LNCAP (cell line): ENCODE measurements at regions not wholly inside any gene's neighbourhood (a gene's known extent, or its start where the extent isn't known, plus 50 kb on each side); places are given as distances from the start of the nearest gene placed in this dataset.

ENCODE experiments used
- TF ChIP-seq, protein P1 (sequence below): fragments of 450-650 bp; IDR thresholded peaks from 2 replicates; pipeline ENCODE4 v1.5.1; 2017; ENCODE audit warnings: mild to moderate bottlenecking

DNA sequence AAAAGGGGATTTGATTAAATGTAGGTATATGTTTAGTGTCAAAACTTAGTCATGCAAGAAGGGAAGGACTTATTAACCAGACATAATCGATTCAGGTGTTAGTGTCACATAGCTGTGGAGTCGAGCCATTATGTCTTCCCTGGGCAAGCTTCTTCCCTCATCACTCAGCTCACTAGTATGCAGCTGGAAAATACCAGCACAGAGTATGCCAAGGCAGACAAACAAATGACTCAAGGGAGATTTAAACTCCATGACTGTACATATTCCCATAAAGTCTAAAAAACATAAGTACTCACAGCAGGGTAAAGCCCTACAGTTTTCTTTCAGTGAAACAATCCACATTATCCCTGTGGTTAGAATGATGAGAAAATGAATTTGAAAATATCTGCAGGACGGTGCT, 304.5 kb downstream of the CBLL2 start:
- TF ChIP-seq, protein P1, sequence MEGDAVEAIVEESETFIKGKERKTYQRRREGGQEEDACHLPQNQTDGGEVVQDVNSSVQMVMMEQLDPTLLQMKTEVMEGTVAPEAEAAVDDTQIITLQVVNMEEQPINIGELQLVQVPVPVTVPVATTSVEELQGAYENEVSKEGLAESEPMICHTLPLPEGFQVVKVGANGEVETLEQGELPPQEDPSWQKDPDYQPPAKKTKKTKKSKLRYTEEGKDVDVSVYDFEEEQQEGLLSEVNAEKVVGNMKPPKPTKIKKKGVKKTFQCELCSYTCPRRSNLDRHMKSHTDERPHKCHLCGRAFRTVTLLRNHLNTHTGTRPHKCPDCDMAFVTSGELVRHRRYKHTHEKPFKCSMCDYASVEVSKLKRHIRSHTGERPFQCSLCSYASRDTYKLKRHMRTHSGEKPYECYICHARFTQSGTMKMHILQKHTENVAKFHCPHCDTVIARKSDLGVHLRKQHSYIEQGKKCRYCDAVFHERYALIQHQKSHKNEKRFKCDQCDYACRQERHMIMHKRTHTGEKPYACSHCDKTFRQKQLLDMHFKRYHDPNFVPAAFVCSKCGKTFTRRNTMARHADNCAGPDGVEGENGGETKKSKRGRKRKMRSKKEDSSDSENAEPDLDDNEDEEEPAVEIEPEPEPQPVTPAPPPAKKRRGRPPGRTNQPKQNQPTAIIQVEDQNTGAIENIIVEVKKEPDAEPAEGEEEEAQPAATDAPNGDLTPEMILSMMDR, result no peak

DNA sequence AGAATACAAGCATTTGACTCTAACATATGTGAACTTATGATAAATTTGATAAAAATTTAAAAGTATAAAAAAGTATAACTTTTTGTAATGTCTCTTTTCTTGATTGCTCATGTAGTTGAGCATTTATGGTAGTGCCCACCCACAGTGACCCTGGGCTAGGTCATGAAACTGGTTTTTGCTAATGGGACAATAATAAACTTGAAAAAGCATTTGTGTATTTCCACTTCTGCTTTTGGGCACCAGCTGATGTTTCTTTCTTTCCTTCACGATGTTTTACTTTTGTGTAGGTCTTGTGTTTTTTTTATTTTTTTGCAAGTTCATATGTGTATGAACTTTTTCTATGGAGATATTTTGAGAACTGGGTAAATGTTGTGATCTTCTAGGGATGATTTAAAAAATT, 313.1 kb downstream of the CBLL2 start:
- TF ChIP-seq, protein P1, result no peak

DNA sequence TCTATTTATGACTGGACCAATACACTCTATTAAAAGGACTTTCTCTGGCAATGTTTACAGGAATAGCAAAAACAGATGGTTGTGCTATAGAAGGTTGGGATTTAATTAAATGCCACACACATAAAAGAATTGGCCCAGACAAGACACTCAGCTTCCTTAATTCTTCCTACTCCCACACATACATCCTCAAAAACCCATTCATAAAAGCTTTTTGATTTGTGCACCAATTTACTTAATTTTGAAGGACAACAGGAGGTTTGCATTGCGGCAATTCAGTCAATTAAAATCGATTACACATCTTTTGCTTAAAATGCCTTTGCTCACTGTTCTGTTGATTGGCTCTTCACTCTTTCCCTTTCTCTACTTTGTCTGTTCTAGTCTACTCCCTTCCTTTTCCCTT, 317.1 kb downstream of the CBLL2 start:
- TF ChIP-seq, protein P1, result no peak

DNA sequence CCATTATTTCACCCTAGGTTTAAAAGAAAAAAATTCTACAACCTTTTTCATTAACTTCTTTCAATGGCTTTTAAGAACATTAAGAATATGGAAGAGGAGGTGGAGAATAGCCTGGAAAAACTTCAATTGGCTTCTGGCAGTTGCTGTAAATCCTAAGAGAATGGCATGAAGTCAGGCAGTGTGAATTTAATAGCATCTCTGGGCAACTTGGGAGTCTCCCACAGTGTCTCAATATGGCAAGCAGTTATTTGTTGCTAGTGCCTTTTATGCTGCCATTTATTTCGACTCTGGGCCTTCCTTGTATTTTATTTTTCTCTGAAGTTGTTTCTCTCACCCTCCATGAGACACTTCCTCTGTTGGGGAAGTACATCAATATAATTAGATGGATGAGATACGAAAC, 322.1 kb downstream of the CBLL2 start:
- TF ChIP-seq, protein P1, result no peak

DNA sequence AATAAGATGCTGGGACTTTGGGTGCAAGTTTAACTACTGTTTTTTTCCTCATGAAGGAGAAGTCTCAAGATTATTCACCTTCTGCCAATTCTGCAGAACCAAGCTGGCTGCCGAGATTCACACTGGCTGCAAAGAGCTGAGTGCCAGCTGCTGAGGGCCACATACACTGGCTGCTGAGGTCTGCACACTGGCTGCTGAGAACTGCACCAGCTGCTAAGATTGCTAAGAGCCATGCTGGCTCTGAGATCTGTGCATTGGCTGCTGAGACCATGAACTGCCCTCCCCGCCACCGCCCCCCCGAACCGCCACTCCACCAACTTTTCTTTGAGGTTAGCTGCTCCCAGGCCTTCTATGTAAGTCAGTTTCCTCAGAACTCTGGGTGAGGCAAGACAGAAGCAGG, 330.3 kb downstream of the CBLL2 start:
- TF ChIP-seq, protein P1, result no peak

DNA sequence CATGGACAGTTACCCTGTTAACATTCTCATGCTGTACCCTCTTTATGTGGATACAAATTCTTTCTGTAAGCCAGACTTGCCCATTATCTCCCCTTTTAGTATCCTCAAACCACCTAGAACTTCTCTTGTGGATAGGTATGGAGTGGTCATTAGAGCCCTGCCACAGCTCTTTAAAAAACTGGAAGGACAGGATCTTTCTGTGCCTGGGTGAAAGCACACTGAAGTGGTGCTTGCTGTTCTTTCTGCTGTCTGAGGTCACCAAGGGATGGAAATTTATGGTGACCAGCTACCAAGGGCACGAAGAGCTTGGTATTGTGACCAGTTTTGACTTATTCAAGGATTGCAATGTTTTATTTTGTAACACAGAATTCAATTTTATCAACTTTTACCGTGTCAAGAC, 344.2 kb downstream of the CBLL2 start:
- TF ChIP-seq, protein P1, result no peak

DNA sequence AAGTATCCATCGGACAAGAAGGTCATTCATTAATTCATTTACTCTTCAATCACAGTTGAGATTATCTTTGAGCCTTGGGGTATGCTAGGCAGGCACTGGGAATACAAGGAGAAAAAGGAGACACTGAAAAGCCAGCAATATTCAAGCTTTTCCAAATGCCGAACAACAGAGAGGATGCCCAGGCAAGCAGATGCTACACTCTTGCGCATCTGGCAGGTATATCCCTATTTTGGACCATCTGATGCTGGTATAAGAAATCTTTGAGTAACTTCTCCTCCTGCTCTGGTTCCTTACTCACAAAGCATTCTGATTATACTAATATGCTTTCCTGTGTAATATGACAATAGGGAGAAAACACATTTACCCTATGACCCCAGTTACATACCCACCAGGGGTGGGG, 354.9 kb downstream of the CBLL2 start:
- TF ChIP-seq, protein P1, result no peak

DNA sequence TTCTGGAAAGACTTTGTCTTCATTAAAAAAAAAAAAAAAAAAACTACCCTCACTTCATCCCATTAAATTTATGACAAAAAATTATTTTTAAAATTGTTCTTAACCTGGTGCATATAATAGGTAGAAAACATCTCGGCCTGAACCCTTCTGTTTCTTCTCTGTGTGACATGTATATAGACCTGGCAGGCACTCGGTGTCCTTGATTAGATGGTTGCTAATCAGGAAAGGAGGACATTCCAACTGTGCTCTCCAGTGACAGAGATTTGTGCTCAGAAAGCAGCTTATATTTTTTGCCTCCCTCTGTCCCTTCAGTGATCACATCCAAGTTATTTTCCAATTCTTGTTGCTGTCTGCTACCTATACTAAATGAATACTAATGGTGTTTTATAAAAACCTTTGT, 355.6 kb downstream of the CBLL2 start:
- TF ChIP-seq, protein P1, result no peak
